ENCODE measurements at regions not wholly inside any gene's neighbourhood (a gene's known extent, or its start where the extent isn't known, plus 50 kb on each side); places are given as distances from the start of the nearest gene placed in this dataset.

GRCh38 chr3:43863966-43864933, 173.5 kb downstream of the ABHD5 start (continued):
- TF ChIP-seq RXRA (IDR thresholded peaks at IDR 0.05; ENCODE audit: borderline replicate concordance, low read depth) = no peak
- TF ChIP-seq MEF2A (IDR thresholded peaks at IDR 0.05; ENCODE audit: borderline replicate concordance, low read depth) = no peak
- TF ChIP-seq EP300 (IDR thresholded peaks at IDR 0.05; ENCODE audit: borderline replicate concordance in 1 of 2, low read depth in 1 of 2, low read length in 1 of 2) = no peak

- H3K36me3 ChIP-seq (replicated peaks in 1 of 2; ENCODE audit: control insufficient read depth in 1 of 2, insufficient read depth in 2 of 2, low read length in 1 of 2) = no peaks in the 10 kb centered on the region
- H3F3A ChIP-seq (replicated peaks; ENCODE audit: insufficient read depth) = peaks cover 24% of the 10 kb centered on the region
- DNase-seq = no peak
- H3K9me2 ChIP-seq = no peaks in the 10 kb centered on the region
- TF ChIP-seq EP300 (IDR thresholded peaks at IDR 0.05; ENCODE audit: borderline replicate concordance in 1 of 2, low read depth in 1 of 2, low read length in 1 of 2) = no peak
- no peak for TF ChIP-seq POLR2AphosphoS5 (IDR thresholded peaks at IDR 0.05; ENCODE audit: low read depth, low read length)
- no peak for TF ChIP-seq TAF1 (IDR thresholded peaks at IDR 0.05; ENCODE audit: borderline replicate concordance, low read depth, low read length)
- TF ChIP-seq YY1 (IDR thresholded peaks at IDR 0.05; ENCODE audit: low read depth) = no peak
- no peak for TF ChIP-seq TCF12 (IDR thresholded peaks at IDR 0.05)
- TF ChIP-seq CHD2 (IDR thresholded peaks at IDR 0.05; ENCODE audit: low read length, partially characterized antibody) = no peak
- no peak for TF ChIP-seq ZBTB33 (IDR thresholded peaks at IDR 0.05; ENCODE audit: borderline replicate concordance, low read depth)
- no peak for TF ChIP-seq GATA2 (CRISPR knock-in tag; IDR thresholded peaks at IDR 0.05)
- no peak for TF ChIP-seq SMC3 (IDR thresholded peaks at IDR 0.05; ENCODE audit: low read depth, low read length)
- TF ChIP-seq MAX (IDR thresholded peaks at IDR 0.05; ENCODE audit: low read depth) = no peak
- no peak for TF ChIP-seq SIN3A (IDR thresholded peaks at IDR 0.05; ENCODE audit: borderline replicate concordance, low read depth, low read length)
- no peak for TF ChIP-seq RCOR1 (IDR thresholded peaks at IDR 0.05; ENCODE audit: low read length)
- no peak for TF ChIP-seq IRF3 (IDR thresholded peaks at IDR 0.05; ENCODE audit: low read depth, low read length)
- TF ChIP-seq FOXM1 (IDR thresholded peaks at IDR 0.05; ENCODE audit: low read depth) = no peak
- TF ChIP-seq GABPA (IDR thresholded peaks at IDR 0.05; ENCODE audit: low read depth) = no peak
- no peak for TF ChIP-seq USF1 (IDR thresholded peaks at IDR 0.05; ENCODE audit: borderline replicate concordance, low read depth)
- no peak for TF ChIP-seq NFIC (IDR thresholded peaks at IDR 0.05; ENCODE audit: borderline replicate concordance)
- no peak for TF ChIP-seq USF2 (IDR thresholded peaks at IDR 0.05; ENCODE audit: borderline replicate concordance, low read depth, low read length)
- no peak for TF ChIP-seq TEAD4 (IDR thresholded peaks at IDR 0.05; ENCODE audit: borderline replicate concordance, insufficient read depth)
- TF ChIP-seq PBX3 (IDR thresholded peaks at IDR 0.05) = no peak
- ChIA-PET CTCF (interaction anchor here (1.2 kb wide), 1 partner anchor 10 kb away, joined by 7 read pairs; no protein-coding TSS in a partner anchor), POLR2A (no interaction called here)
- no peaks in the 10 kb centered on the region for H3K9me3 ChIP-seq
- no peak overlapping the region for H3K9ac ChIP-seq
- no peak overlapping the region for H3K4me2 ChIP-seq
- no peaks in the 10 kb centered on the region for H3K27me3 ChIP-seq (ENCODE audit: insufficient read depth)
- WGBS (ENCODE audit: low lambda C conversion rate) = 98% methylated on average over 4 of the region's 4 CpGs
- H2AFZ ChIP-seq (ENCODE audit: low read depth) = no peak overlapping the region
- H3K4me3 ChIP-seq (ENCODE audit: low read depth in 2 of 2, low read length in 1 of 2) = no peak overlapping the region
- H3K4me1 ChIP-seq (ENCODE audit: control insufficient read depth in 1 of 2, insufficient read depth in 2 of 2, low read depth in 1 of 2, low read length in 1 of 2) = peaks cover 11 to 34% of the 10 kb centered on the region in 2 experiments
- peak overlapping the region in 1 of 2 experiments; percentile 99; a peak in 2 of 4 replicates for H3K27ac ChIP-seq (ENCODE audit: low read depth in 2 of 2, low read length in 1 of 2)
- no peaks in the 10 kb centered on the region for H4K20me1 ChIP-seq (ENCODE audit: insufficient read depth)
- no peaks in the 10 kb centered on the region for H3K79me2 ChIP-seq (ENCODE audit: insufficient read depth)
Observed at GRCh38 chr3:43865351-43865750, 174.6 kb downstream of the ABHD5 start.
